ENCODE measurements at regions not wholly inside any gene's neighbourhood (a gene's known extent, or its start where the extent isn't known, plus 50 kb on each side); places are given as distances from the start of the nearest gene placed in this dataset.

DNA sequence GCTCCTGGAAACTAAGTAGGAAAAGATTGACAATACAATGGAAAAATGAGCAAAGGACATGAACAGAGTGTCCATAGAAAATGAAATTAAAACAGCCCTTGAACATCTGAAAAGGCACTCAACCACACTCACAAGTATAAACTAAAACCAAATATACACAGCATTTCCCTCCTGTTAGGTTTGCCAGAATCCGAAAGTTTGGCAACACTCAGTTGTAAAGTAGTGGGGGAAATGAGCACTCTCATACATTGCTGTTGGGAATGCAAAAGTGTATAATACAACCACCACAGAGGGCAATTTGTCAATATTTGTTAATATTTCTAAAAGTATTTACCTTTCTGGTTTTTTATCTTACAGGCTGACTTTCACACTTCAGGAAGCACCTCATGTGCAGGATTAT, 84.2 kb upstream of the TMEM164 start:
- TF ChIP-seq, protein P1, sequence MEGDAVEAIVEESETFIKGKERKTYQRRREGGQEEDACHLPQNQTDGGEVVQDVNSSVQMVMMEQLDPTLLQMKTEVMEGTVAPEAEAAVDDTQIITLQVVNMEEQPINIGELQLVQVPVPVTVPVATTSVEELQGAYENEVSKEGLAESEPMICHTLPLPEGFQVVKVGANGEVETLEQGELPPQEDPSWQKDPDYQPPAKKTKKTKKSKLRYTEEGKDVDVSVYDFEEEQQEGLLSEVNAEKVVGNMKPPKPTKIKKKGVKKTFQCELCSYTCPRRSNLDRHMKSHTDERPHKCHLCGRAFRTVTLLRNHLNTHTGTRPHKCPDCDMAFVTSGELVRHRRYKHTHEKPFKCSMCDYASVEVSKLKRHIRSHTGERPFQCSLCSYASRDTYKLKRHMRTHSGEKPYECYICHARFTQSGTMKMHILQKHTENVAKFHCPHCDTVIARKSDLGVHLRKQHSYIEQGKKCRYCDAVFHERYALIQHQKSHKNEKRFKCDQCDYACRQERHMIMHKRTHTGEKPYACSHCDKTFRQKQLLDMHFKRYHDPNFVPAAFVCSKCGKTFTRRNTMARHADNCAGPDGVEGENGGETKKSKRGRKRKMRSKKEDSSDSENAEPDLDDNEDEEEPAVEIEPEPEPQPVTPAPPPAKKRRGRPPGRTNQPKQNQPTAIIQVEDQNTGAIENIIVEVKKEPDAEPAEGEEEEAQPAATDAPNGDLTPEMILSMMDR (IDR thresholded peaks at IDR 0.05) = no peak
- TF ChIP-seq POLR2AphosphoS5 (IDR thresholded peaks at IDR 0.05) (no peak), POLR2A (IDR thresholded peaks at IDR 0.05) (no peak)
